ENCODE measurements at regions not wholly inside any gene's neighbourhood (a gene's known extent, or its start where the extent isn't known, plus 50 kb on each side); places are given as distances from the start of the nearest gene placed in this dataset.

DNA sequence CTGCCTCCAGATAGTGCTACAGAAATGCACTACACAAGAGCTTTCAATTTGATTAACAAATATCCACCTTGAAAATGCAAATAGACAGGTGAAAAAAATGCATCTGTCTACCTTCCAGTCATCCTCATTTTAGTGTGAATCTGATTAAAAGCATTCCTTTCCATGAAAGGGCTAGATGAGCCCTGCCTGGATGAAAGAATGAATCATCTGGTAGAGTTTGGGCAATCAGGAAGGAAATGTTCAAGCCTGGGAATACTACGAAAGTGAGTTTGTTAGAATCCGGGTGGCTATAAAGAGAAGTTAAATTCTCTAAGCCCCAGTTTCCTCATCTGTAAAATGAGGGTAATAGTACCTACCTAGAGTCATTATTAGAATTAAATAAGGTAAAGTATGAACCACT, 142.6 kb downstream of the FAM114A2 start:
- in situ Hi-C loops (cut with MboI; ENCODE audit: low sequenced_read_pairs) = no loop called here
- Histone ChIP-seq H2AFZ (replicated peaks; ENCODE audit: low read length, poor library complexity) (no peak overlapping the region), H3K27me3 (ENCODE audit: control insufficient read depth, insufficient read depth, low read length) (no peaks in the 10 kb centered on the region), H2AK9ac (replicated peaks; ENCODE audit: low read depth, low read length, poor library complexity) (no peak overlapping the region), H3K18ac (ENCODE audit: low read depth, low read length) (peak overlapping the region; percentile 17; the same call in 1 of the 2 replicates), H2AK5ac (ENCODE audit: low read depth, low read length) (no peak overlapping the region), H4K91ac (ENCODE audit: insufficient read depth, low read depth, low read length) (peak overlapping the region; percentile 58; the same call in 1 of the 2 replicates), H2BK120ac (ENCODE audit: low read depth, low read length) (peak overlapping the region; percentile 82), H4K20me1 (ENCODE audit: insufficient read depth, low read length) (no peaks in the 10 kb centered on the region), H3K56ac (ENCODE audit: extremely low read depth, insufficient read depth, low read length) (no peak overlapping the region), H4K8ac (ENCODE audit: low read depth in 2 of 2, low read length in 2 of 2) (peak overlapping the region in 1 of 2 experiments; percentile 54; a peak in 1 of 4 replicates), H2BK15ac (ENCODE audit: low read depth, low read length) (peak overlapping the region; percentile 74; the same call in 1 of the 3 replicates), H2BK20ac (ENCODE audit: low read depth, low read length) (peak overlapping the region; percentile 81; the same call in 1 of the 2 replicates), H3K9me3 (ENCODE audit: control insufficient read depth, insufficient read depth, low read length) (no peaks in the 10 kb centered on the region), H3K9me1 (ENCODE audit: insufficient read depth, low read length) (peaks cover 2% of the 10 kb centered on the region), H4K5ac (ENCODE audit: low read depth, low read length) (0 out of 2 replicates have a peak overlapping the region, but pooled peaks have one; percentile 35), H3K14ac (replicated peaks; ENCODE audit: low read depth, low read length) (peak overlapping the region; percentile 76; the same call in 1 of the 2 replicates), H3K4me2 (ENCODE audit: low read depth, low read length) (no peak overlapping the region), H2BK5ac (ENCODE audit: low read depth, low read length, poor library complexity, severe bottlenecking) (peak overlapping the region; percentile 70), H3K4me3 (ENCODE audit: insufficient read depth, low read depth, low read length) (no peak overlapping the region), H3K23ac (ENCODE audit: low read depth, low read length) (no peak overlapping the region), H3K9ac (ENCODE audit: low read depth, low read length) (no peak overlapping the region), H3K79me1 (ENCODE audit: low read depth in 1 of 2, low read length in 2 of 2) (no peaks in the 10 kb centered on the region), H3K4me1 (ENCODE audit: control insufficient read depth, insufficient read depth, low read length) (0 out of 2 replicates have a peak, but pooled peaks cover 3% of the 10 kb centered on the region), H3K36me3 (ENCODE audit: control insufficient read depth, insufficient read depth, low read length) (no peaks in the 10 kb centered on the region), H3K4ac (ENCODE audit: low read depth, low read length) (peak overlapping the region; percentile 59; the same call in 1 of the 2 replicates), H3K27ac (ENCODE audit: insufficient read depth, low read length) (no peak overlapping the region)
- no CpG with 5 or more reads among the region's 2 CpGs for WGBS, 2 experiments (ENCODE audit: extremely low coverage in 2 of 2, insufficient read length in 1 of 2)
- ChIA-PET POLR2A (ENCODE audit: unreplicated experiment) (no interaction called here), CTCF (no interaction called here)
- DNase-seq (peak; percentile 11), ATAC-seq (ENCODE audit: low read depth) (no peak)
- TF ChIP-seq RAD21 (IDR thresholded peaks at IDR 0.05; ENCODE audit: low read length) = no peak
- peak; percentile 43; the same call in 1 of the 2 replicates for TF ChIP-seq CEBPB (IDR thresholded peaks at IDR 0.05; ENCODE audit: low read depth, low read length)
- TF ChIP-seq MXI1 (IDR thresholded peaks at IDR 0.05; ENCODE audit: borderline replicate concordance, low read depth, low read length) = no peak
- intact Hi-C loops (cut with micrococcal nuclease) = no loop called here
- no TSS peak for BruUV-seq (replicated peaks)
- dilution Hi-C loops (cut with HindIII; ENCODE audit: low sequenced_read_pairs, unreplicated experiment) = no loop called here

All from IMR-90 (cell line).